Osteocyte (in vitro differentiated cells): ENCODE measurements at regions not wholly inside any gene's neighbourhood (a gene's known extent, or its start where the extent isn't known, plus 50 kb on each side); places are given as distances from the start of the nearest gene placed in this dataset.

Source experiments
- DNase-seq: peaks from one replicate; pipeline ENCODE4 v3.0.0; 2021; ENCODE audit warnings: mixed read lengths; ENCODE audit not compliant: unreplicated experiment; ENCODE audit errors: extremely low spot score
- H3K27ac Mint-ChIP-seq: one replicate; pipeline ENCODE4 v1.8.0; 2021; ENCODE audit warnings: mild to moderate bottlenecking, mixed read lengths; ENCODE audit not compliant: unreplicated experiment
- H3K27me3 Mint-ChIP-seq: one replicate; pipeline ENCODE4 v1.8.0; 2021; ENCODE audit warnings: mixed read lengths; ENCODE audit not compliant: unreplicated experiment
- H3K36me3 Mint-ChIP-seq: one replicate; pipeline ENCODE4 v1.8.0; 2021; ENCODE audit warnings: mixed read lengths; ENCODE audit not compliant: unreplicated experiment
- H3K4me1 Mint-ChIP-seq: one replicate; pipeline ENCODE4 v1.8.0; 2021; ENCODE audit warnings: mixed read lengths; ENCODE audit not compliant: unreplicated experiment
- H3K4me3 Mint-ChIP-seq: one replicate; pipeline ENCODE4 v1.8.0; 2021; ENCODE audit warnings: mild to moderate bottlenecking, moderate library complexity, mixed read lengths; ENCODE audit not compliant: unreplicated experiment
- H3K9me3 Mint-ChIP-seq: one replicate; pipeline ENCODE4 v1.8.0; 2021; ENCODE audit warnings: mixed read lengths; ENCODE audit not compliant: unreplicated experiment
- TF ChIP-seq, protein P1 (sequence below): fragments of 200-600 bp; sonication (generic); IDR thresholded peaks from 2 replicates; pipeline ENCODE4 v1.5.0; 2021; ENCODE audit warnings: antibody characterized with exemption, mild to moderate bottlenecking, moderate library complexity

DNA sequence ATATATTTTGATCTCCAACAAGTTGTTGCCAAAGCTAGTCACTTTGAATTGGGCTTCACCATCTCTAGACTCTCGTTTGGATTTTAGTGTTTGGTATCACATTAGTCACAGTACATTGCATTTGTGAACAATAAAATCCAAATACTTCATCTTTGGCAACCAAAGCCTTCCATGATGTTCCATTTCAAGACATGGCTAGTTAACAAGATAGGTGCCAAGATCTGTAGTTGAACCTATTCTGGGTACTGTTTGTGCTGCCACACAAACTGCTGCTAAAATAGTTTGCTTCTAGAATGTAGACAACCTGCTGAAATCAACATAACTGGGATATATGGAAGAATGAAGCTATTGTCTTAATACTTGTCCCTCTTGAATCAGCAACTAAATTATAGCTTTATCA is 207.5 kb downstream of the LRRC70 start:
- Mint-ChIP-seq H3K27ac (no peak overlapping the region), H3K4me3 (no peak overlapping the region), H3K4me1 (no peaks in the 10 kb centered on the region), H3K36me3 (no peaks in the 10 kb centered on the region), H3K9me3 (no peaks in the 10 kb centered on the region), H3K27me3 (peaks cover 16% of the 10 kb centered on the region)
- TF ChIP-seq, protein P1, sequence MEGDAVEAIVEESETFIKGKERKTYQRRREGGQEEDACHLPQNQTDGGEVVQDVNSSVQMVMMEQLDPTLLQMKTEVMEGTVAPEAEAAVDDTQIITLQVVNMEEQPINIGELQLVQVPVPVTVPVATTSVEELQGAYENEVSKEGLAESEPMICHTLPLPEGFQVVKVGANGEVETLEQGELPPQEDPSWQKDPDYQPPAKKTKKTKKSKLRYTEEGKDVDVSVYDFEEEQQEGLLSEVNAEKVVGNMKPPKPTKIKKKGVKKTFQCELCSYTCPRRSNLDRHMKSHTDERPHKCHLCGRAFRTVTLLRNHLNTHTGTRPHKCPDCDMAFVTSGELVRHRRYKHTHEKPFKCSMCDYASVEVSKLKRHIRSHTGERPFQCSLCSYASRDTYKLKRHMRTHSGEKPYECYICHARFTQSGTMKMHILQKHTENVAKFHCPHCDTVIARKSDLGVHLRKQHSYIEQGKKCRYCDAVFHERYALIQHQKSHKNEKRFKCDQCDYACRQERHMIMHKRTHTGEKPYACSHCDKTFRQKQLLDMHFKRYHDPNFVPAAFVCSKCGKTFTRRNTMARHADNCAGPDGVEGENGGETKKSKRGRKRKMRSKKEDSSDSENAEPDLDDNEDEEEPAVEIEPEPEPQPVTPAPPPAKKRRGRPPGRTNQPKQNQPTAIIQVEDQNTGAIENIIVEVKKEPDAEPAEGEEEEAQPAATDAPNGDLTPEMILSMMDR: no peak
- no peak for DNase-seq

GRCh38 chr5:62785588-62785987 is 207.0 kb downstream of the LRRC70 start:
- TF ChIP-seq, protein P1: no peak
- no peaks in the 10 kb centered on the region for H3K9me3 Mint-ChIP-seq
- no peak overlapping the region for H3K27ac Mint-ChIP-seq
- no peaks in the 10 kb centered on the region for H3K4me1 Mint-ChIP-seq
- H3K36me3 Mint-ChIP-seq: no peaks in the 10 kb centered on the region
- no peak overlapping the region for H3K4me3 Mint-ChIP-seq
- H3K27me3 Mint-ChIP-seq: peaks cover 16% of the 10 kb centered on the region
- no peak for DNase-seq

DNA sequence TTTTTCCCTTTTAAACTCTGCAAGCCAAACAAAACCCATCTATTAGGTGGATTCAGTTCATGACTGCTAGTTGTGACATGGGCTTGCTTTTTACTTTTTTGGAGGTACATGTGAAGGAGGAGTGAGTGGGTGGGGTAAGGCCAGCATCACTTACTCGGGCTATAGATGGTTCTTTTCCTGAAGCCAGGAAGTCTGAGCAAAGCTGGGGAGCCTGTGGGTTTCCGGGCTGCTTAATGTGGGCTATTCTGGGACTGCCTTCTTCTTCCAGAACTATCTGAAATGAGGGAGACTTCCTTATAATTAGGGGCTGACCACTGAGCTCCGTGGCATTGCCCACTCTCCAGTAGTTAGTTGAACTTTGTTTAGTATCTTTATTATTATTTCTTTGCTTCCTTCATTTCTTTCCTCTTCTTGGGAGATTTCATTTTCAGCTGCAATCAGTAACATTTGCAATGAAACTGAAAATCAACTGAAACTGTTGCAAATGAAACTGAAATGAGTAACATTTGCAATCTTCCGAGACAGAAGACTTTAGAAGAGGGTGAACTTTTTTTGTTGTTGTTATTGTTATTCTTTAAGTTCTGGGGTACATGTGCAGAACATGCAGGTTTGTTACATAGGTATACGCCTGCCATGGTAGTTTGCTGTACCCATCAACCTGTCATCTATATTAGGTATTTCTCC is 204.9 kb downstream of the LRRC70 start:
- Mint-ChIP-seq H3K4me1 (no peaks in the 10 kb centered on the region), H3K9me3 (no peaks in the 10 kb centered on the region), H3K4me3 (no peak overlapping the region), H3K36me3 (no peaks in the 10 kb centered on the region), H3K27ac (no peak overlapping the region), H3K27me3 (peaks cover 8% of the 10 kb centered on the region)
- TF ChIP-seq, protein P1: no peak
- DNase-seq: no peak

DNA sequence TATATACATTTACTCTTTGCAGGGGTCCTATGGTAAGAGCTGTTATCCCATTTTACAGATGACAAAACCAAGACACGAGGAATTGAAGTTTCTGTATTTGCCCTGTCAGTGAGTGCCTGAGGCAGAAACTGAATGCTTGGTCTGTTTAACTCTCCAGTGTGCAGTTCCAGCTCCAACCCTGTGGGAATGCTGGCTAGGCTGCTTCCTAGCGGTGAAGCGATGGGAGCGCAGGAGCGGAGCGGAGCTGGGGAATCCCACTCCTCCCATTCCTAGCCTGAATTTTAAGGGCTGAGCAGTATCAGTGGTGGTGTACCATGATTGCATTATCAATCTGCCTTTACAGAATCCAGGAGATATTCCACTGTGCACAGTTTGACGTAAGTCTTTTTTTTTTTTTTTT is 202.3 kb downstream of the LRRC70 start:
- Mint-ChIP-seq H3K27me3 (peaks cover 6% of the 10 kb centered on the region), H3K36me3 (no peaks in the 10 kb centered on the region), H3K9me3 (no peaks in the 10 kb centered on the region), H3K4me3 (no peak overlapping the region), H3K27ac (no peak overlapping the region), H3K4me1 (no peaks in the 10 kb centered on the region)
- DNase-seq: no peak
- TF ChIP-seq, protein P1: no peak

GRCh38 chr5:62780230-62780629 is 201.6 kb downstream of the LRRC70 start:
- H3K27me3 Mint-ChIP-seq: peaks cover 6% of the 10 kb centered on the region
- no peak overlapping the region for H3K27ac Mint-ChIP-seq
- no peak overlapping the region for H3K4me3 Mint-ChIP-seq

More at GRCh38 chr5:62780230-62780629, 201.6 kb downstream of the LRRC70 start:
- Mint-ChIP-seq H3K36me3 (no peaks in the 10 kb centered on the region), H3K4me1 (no peaks in the 10 kb centered on the region), H3K9me3 (no peaks in the 10 kb centered on the region)
- no peak for DNase-seq
- TF ChIP-seq, protein P1: no peak
